GM21447 (cell line): ENCODE measurements at regions not wholly inside any gene's neighbourhood (a gene's known extent, or its start where the extent isn't known, plus 50 kb on each side); places are given as distances from the start of the nearest gene placed in this dataset.
"Not testable (repeated sequence)": the region's sequence is repeated elsewhere in the genome, so short reads cannot be mapped to it uniquely, and the experiment has no call there.

Source experiments
- ATAC-seq: cut with Tn5 transposase; IDR thresholded peaks from one replicate; pipeline ENCODE4 v1.9.1; 2021; ENCODE audit not compliant: unreplicated experiment

DNA sequence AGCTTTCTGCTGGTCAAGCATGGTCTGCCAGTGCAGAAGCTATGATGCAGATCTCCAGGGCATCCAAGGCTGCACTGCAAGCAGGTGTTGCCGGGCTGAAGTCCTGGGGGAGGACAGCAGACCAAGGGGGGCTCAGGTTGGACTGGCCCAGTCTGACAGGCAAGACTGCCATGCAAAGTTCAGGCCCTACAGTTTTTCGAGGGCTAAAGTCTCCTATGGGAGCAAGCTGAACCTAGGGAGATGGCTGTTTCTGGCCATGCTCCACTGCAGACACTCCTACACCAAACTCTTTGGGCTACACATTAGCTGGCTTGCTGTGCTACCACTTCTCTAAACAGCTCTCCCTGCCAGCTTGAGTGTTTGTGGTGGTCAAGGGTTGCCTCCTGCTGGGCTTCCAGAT lies 130.0 kb upstream of the SYNCRIP start:
- ATAC-seq, result no peak

DNA sequence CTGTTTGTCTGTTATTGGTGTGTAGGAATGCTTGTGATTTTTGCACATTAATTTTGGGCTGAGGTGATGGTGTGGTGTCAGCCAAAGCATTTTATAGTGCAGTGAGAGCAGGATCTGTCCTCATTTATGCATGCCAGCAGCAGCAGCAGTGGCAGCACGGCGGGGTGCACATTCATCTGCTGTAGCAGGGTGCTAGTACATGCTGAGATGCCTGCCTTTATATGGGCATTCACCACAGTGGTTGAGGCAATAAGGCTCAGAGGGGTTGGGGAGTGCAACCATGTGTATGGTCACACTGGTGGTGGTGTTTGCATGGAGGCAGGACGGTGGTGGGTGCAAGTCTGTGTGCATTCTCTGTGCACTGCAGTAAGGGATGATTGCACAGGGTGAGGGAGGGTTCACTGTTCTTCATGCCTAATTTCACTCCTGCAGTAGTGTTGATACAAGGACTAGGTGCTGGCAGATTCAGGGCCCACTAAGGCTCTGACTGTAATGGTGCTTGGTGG lies 129.3 kb upstream of the SYNCRIP start:
- no peak for ATAC-seq

DNA sequence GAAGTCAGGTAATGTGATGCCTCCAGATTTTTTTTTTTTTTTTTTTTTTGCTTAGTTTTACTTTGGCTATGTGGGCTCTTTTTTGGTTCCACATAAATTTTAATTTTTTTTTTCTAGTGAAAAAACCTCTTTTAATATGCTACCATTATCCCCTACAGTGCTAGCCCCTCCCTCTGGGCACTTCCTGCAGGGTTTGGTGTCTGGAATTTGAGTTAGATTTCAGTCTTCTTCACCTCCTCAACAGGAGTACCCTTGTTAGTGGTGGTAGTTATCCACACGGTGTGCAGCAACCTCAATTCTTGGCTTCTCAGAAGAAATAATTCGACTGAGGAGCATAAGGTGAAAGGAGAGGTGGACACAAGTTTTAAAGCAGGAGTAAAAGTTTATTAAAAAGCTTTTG lies 128.8 kb upstream of the SYNCRIP start:
- no peak for ATAC-seq

DNA sequence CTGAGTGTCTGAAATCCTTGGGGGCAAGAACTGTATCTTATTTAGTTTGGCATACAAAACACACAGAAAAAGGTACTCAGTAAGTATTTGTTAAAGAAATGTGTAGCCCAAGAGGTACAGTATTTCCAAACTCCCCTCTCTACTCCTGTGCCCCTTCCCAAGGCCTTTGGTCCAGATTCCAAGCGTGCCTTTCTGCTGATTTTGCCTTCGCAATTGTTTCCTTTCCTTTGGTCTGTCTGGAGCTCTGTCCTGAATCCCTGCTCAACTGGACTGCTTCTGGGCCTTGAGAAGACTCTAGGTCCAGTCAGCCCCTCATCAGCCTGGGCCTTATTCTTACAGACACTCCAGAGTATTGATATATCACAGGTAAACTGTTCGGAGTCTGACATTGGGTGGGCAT lies 122.2 kb upstream of the SYNCRIP start:
- no peak for ATAC-seq

DNA sequence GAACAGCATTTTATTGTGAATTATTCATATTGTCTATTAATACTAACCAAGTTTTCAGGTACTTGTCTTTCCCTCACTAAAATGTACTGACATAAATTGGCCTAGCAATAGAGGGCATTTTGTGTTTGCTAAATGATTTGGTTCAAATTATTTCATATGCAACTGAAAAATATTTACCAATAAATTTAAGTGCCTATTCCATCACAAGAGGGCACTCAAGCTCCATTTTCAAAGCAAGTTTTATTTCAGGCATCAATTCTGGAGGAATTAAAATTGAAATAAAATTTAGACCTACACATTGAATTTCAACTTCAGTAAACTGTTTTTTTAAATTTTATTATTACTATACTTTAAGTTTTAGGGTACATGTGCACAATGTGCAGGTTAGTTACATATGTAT lies 114.3 kb upstream of the SYNCRIP start:
- no peak for ATAC-seq

DNA sequence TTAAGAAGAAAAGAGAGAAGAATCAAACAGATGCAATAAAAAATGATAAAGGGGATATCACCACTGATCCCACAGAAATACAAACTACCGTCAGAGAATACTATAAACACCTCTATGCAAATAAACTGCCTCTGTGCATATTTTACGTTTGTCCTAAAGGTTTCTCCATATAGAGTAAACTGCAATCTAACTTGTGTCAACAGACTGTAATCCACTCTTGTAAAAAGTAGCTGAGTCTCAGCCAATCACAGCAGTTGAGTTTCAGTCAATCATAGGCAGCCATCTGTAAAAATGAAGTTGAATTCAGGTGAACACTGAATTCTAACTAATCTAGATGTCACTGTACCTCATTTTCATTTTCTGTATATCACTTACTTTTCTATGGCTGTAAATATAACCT lies 112.2 kb upstream of the SYNCRIP start:
- no peak for ATAC-seq

DNA sequence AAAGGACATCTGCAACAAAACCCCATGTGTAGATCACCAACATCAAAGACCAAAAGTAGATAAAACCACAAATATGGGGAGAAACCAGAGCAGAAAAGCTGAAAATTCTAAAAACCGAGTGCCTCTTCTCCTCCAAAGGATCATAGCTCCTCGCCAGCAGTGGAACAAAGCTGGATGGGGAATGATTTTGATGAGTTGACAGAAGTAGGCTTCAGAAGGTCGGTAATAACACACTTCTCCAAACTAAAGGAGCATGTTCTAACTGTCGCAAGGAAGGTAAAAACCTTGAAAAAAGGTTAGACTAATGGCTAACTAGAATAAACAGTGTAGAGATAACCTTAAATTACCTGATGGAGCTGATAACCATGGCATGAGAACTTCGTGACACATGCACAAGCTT lies 109.9 kb upstream of the SYNCRIP start:
- no peak for ATAC-seq

DNA sequence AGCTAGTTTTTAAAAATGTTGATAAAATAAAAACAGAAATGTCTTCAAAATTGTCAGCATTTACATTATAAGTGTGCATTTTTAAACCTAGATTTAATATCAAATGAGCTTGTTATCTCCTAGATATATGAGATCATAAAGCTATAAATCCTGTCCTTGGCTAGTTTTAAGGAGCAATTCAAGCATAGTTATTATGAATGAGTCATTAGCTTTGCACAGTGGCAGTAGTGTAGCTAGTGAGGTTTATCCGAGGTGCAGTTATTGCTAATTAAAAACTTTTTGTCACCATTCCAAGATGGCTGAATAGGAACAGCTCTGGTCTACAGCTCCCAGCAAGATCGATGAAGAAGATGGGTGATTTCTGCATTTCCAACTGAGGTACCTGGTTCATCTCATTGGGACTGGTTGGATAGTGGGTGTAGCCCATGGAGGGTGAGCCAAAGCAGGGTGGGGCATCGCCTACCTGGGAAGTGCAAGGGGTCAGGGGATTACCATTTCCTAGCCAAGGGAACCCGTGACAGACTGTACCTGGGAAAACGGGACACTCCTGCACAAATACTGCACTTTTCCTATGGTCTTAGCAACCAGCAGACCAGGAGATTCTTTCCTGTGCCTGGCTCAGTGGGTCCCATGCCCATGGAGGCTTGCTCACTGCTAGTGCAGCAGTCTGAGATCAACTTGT lies 108.8 kb upstream of the SYNCRIP start:
- ATAC-seq, result no peak

DNA sequence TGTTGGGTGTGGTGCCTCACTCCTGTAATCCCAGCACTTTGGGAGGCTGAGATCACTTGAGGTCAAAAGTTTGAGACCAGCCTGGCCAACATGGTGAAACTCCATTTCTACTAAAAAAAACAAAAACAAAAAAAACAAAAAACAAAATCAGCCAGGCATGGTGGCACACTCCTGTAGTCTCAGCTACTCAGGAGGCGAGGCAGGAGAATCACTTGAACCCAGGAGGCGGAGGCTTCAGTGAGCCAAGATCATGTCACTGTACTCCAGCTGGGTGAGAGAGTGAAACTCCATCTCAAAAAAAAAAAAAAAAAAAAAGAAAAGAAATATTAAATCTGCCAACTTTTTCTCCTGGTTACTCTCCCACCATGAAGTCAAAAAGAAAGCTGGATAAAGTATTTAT lies 107.5 kb upstream of the SYNCRIP start:
- ATAC-seq, result not testable (repeated sequence)

DNA sequence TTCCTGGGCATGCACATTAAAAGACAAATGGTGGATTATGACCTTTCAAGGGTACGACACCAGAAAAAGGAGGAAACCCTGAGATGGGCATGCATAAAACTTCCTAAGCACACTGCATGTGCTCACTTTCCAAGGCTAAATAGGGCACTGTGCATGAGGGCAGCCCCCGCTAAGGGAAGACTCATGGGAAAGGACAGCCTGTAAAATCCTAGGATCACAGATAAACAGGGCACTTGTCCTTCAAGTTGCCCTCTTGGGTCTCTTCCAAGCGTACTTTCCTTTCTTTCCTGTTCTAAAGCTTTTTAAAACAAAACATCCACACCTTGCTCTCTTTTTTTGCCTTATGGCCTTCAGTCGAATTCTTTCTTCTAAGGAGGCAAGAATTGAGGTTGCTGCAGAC lies 106.5 kb upstream of the SYNCRIP start:
- no peak for ATAC-seq

DNA sequence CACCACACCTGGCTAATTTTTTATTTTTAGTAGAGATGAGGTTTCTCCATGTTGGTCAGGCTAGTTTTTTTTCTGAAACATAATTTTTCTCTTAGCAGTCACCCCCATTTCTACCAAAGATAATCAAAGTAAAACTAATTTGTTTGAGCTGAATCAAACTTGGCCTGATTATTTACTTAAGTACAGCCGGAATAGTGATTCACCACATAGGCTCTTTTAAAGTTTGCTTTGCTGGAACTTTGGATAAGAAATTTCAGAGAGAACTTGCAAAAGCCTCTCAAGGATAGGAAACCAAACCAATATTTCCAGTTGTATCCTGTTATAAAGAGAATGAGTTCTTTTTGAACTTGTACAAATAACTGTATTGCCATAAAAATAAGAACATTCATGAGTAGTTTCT lies 105.0 kb upstream of the SYNCRIP start:
- ATAC-seq, result no peak

DNA sequence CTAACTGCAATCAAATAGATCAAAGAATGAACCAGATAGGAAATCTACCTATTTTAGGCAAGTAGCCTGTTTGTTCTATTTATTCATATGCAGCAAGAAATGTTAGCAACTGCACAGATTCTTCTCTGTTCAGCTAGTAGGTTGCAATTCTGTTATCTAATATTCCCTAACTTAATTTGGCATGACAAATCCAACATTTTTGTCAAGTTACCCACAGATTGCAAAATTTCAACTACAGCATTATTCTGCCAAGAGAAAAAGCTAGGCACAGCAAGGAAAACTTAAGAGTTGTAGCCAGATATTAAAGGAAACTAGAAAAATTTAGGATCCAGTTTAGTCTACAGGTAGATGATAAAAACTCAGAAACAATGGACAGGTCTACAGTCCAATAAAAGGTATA lies 104.4 kb upstream of the SYNCRIP start:
- ATAC-seq, result no peak

DNA sequence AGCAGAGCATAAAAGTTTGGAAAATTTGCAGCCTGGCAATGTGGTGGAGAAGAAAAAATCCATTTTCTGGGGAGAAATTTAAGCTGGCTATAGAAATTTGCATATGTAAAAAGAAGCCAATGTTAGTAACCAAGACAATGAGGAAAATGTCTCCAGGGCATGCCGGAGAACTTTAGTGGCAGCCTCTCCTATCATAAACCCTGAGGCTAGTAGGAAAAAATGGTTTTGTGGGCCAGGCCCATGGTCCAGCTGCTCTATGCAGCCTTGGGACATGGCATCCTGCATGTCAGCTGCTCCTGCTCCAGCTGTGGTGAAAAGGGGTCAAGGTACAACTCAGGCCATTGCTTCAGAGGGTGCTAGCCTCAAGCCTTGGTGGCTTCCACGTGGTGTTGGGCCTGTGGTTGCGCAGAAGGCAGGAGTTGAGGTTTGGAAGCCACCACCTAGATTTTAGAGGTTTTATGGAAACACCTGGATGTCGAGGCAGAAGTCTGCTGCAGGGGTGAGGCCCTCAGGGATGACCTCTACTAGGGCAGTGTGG lies 101.8 kb upstream of the SYNCRIP start:
- no peak for ATAC-seq

DNA sequence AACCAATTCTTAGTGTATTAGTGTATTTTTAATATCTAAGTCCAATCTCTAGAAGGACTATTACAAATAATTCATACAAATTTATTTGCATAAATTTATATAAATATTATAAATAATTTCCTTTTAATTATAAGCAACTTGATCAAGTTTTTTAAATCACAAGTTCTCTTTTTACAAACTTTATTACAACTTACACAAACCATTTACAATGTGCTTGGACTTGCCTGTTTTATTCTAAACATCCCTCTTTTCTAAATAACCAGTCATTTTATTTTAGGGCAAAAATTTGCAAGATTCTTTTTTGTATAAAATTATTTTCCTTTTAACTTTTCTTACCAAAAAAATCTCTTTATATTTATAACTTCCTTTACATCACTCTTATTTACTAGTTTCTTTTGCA lies 83.5 kb upstream of the SYNCRIP start:
- no peak for ATAC-seq

DNA sequence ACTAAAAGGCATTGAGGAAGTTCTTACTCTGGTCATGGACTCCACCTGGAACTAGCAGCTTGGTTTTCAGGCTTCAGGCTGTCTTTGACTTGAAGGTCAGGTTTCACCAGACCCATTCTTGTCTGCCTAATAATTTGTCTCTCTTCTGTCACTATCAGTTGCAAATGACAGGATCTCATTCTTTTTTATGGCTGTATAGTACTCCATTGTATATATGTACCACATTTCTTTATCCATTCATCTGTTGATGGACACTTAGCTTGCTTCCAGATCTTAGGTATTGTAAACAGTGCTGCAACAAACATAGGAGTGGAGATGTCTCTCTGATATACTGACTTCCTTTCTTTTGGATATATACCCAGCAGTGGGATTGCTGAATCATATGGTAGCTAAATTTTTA lies 73.1 kb upstream of the SYNCRIP start:
- ATAC-seq, result no peak

DNA sequence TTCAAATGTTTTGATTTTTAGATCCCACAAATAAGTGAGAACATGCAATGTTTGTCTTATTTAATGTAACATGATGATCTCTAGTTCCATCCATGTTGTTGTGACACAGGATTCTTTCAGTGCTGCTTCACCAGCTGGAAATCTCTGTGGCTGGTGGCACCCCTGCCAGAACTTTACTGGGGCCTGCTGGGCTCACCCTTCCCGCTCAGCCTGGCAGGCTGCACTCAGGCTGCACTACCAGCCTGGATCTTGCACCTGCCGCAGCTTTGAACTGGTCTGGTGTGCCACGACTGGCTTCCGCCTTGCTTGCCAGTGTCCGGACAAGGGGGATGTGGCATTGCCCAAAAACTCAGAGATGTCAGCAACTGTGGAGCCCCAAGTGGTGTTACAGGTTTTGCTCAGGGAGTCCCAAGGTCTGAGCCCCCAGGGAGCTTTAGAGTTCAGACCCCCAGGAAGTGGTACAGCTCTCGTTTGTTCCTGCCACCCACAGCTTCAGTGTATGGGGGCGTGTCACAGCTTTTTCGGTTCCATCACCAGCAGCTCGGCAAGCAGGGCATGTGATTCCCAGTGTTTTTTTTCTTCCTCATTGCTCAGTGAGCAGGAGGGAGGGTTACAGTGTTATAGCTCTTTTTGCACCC lies 72.3 kb upstream of the SYNCRIP start:
- ATAC-seq, result no peak

DNA sequence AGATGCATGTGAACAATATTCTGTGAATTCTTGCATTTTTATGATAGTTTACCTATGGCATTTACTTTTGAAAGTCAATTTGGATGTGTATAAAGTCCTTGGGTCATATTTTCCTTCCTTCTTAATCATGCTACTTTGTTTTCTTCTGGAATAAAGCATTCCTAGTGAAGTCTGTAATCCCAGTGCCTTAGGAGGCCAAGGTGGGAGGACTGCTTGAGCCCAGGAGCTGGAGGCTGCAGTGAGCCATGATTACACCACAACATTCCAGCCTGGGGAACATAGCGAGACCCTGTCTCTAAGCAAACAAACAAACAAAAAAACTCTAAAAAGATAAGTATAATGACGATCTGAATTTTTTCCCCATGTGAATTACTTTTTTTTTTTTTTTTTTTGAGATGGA lies 69.7 kb upstream of the SYNCRIP start:
- no peak for ATAC-seq

DNA sequence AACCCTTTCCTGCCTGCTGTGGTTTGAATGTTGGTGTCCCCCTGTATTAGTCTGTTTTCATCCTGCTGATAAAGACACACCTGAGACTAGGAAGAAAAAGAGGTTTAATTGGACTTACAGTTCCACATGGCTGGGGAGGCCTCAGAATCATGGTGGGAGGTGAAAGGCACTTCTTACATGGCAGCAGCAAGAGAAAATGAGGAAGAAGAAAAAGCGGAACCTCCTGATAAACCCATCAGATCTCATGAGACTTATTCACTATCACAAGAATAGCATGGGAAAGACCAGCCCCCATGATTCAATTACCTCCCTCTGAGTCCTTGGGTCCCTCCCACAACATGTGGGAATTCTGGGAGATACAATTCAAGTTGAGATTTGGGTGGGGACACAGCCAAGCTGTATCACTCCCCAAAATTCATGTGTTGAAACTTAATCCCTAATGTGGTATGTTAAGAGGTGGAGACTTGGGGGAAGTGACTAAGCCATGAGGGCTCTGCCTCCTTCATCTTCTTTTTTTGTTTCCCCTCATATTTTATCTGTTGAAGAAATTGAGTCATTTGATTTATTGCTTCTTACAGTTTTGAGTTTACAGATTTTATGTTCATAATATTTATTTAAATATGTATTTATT lies 64.9 kb upstream of the SYNCRIP start:
- ATAC-seq, result not testable (repeated sequence)

DNA sequence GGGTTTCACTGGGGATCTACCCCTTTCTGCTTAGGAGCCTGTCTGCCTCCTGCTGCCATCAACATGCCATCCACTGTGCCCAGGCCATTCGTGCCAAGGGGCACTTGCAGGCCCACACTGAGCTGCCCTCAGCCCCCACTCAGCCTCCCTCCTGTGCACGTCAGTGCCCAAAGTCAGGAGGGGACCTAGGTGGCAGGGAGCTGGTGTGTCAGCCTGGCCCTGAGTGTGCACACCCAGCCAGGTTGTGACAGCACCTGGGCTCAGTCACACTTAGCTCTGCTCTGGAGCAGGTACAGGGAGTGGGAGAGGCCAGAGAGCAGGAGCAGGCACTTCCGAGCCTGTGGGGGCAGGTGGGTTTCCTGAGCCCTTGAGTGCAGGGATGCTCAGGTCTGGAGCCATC lies 63.6 kb upstream of the SYNCRIP start:
- no peak for ATAC-seq

DNA sequence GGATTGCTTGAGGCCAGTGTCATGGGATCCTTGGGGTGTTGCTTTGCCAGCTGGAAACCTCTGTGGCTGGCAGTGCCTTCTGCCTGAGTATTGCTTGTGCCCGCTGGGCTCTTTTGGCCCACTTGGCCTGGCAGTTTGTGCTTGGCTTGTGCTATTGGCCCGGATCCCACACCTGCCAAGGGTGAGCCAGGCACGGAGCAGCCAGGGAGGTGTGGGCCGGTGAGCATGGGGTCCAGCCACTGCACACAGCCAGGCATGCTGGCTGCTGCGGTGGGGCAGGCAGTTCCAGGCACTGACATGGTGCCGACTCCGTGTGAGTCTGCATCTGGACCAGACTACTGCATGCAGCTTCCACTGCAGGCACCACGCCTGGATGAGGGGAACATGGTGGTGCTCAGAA lies 62.5 kb upstream of the SYNCRIP start:
- ATAC-seq, result no peak

DNA sequence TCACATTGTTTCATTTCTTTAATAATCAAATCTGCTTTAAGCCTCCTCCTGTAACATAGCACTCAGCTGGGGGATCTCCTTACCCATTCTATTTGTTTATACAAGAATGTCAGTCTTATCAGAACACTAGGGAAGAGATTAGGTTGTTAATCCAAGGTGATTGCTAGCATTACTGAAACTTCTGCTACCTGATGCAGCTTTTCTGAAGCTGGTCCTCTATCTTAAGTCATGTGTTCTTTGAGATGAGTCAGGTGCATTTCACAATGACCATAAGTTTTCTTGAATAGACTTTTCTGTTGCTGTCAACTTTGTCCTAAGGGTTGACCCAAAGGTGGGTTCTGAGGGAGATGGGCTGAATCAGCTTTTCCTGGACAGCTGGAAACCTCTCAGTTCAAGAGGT lies 60.7 kb upstream of the SYNCRIP start:
- no peak for ATAC-seq
